Memory B cell (primary cell): ENCODE measurements at regions not wholly inside any gene's neighbourhood (a gene's known extent, or its start where the extent isn't known, plus 50 kb on each side); places are given as distances from the start of the nearest gene placed in this dataset.

ENCODE experiments used
- ATAC-seq: fragments of 150-1000 bp; cut with Tn5 transposase; 2 replicates; pipeline ENCODE4 v1.10.0; 2021; ENCODE audit warnings: low read depth, mild to moderate bottlenecking, moderate library complexity
- DNase-seq, 2 donors: peaks; one replicate each; pipeline ENCODE4 v3.0.0; 2022; ENCODE audit warnings: low spot score in 2 of 2
- H3K27ac Mint-ChIP-seq: one replicate; pipeline ENCODE4 v1.8.0; 2022; ENCODE audit warnings: mild to moderate bottlenecking, moderate library complexity, mixed read lengths
- H3K27me3 Mint-ChIP-seq: one replicate; pipeline ENCODE4 v1.8.0; 2022; ENCODE audit warnings: mixed read lengths
- H3K36me3 Mint-ChIP-seq: one replicate; pipeline ENCODE4 v1.8.0; 2022; ENCODE audit warnings: mild to moderate bottlenecking, mixed read lengths
- H3K4me1 Mint-ChIP-seq: one replicate; pipeline ENCODE4 v1.8.0; 2022; ENCODE audit warnings: mixed read lengths
- H3K4me3 Mint-ChIP-seq: one replicate; pipeline ENCODE4 v1.8.0; 2022; ENCODE audit warnings: mild to moderate bottlenecking, moderate library complexity, mixed read lengths
- H3K9me3 Mint-ChIP-seq: one replicate; pipeline ENCODE4 v1.8.0; 2022; ENCODE audit warnings: mixed read lengths

DNA sequence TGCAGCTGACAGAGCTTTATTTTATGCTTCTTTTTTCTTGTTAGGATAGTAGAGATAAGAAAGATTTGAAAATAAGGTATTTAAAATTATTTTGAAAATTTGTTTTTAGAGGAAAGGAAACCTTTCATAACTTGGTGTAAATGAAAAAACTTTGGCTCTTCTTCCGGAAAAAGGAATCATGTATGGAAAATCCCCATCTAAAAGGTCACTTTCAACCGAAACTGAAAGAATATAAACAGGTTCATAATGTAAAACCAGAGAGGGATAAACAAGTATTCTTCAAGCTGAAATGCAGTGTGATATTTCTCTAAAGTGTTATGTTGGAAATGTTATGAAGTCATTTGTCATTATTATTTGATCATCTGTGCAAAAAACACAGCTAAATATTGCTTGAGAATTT is 246.8 kb downstream of the NFKBIZ start:
- H3K27ac Mint-ChIP-seq: no peak overlapping the region
- ATAC-seq (no peak), DNase-seq (no peak)
- H3K9me3 Mint-ChIP-seq: no peaks in the 10 kb centered on the region
- H3K4me3 Mint-ChIP-seq: no peak overlapping the region
- peaks cover 8% of the 10 kb centered on the region for H3K4me1 Mint-ChIP-seq
- H3K36me3 Mint-ChIP-seq: no peaks in the 10 kb centered on the region
- H3K27me3 Mint-ChIP-seq: no peaks in the 10 kb centered on the region

- ATAC-seq (no peak), DNase-seq (no peak)
- no peak overlapping the region for H3K4me3 Mint-ChIP-seq
- H3K27ac Mint-ChIP-seq: no peak overlapping the region
- no peaks in the 10 kb centered on the region for H3K9me3 Mint-ChIP-seq
- H3K36me3 Mint-ChIP-seq: no peaks in the 10 kb centered on the region
- peaks cover 3% of the 10 kb centered on the region for H3K4me1 Mint-ChIP-seq
- no peaks in the 10 kb centered on the region for H3K27me3 Mint-ChIP-seq
Measured at GRCh38 chr3:102098130-102098885, 249.0 kb downstream of the NFKBIZ start.

DNA sequence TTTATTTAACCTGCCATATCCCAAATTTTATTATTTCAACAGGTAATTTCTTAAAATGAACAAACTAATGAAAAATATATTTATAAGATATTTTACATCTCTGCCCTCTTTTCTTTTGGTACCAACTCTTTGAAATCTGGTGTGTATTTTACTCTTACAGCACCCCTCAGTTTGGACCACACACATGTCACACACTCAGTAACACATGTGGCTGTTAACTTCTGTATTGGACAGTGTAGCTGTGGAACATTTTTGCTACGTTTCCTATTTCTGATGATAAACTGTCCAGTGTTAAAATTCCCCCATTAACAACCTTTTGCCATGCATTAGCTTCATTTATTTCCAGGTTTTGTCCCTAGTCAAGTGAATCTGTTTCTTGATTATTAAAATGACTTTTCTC is 250.6 kb downstream of the NFKBIZ start:
- Mint-ChIP-seq H3K27me3 (no peaks in the 10 kb centered on the region), H3K36me3 (no peaks in the 10 kb centered on the region), H3K4me1 (peaks cover 2% of the 10 kb centered on the region), H3K9me3 (no peaks in the 10 kb centered on the region), H3K4me3 (no peak overlapping the region), H3K27ac (no peak overlapping the region)
- ATAC-seq (no peak), DNase-seq (no peak)

DNA sequence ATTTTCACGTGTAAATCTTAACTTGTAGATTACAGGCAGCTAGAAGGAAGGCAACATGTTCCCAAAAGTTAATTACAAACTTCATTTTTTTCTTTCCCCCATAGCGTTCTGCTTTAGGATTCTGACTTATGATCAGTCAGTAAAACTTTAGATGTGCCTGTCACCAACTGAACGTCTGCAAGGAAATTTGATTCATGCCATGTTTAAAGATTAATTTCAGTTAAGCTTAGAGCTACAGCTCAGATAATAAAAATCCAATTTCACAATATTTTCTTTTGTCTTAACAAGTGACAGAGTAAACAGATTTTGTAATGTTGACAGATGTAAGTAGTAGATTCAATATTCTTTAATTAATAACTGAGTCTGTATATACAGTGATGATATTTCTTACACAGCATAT is 253.1 kb downstream of the NFKBIZ start:
- H3K4me3 Mint-ChIP-seq: no peak overlapping the region
- DNase-seq: no peak
- peaks cover 4% of the 10 kb centered on the region for H3K36me3 Mint-ChIP-seq
- ATAC-seq: no peak
- H3K4me1 Mint-ChIP-seq: peaks cover 3% of the 10 kb centered on the region
- H3K27me3 Mint-ChIP-seq: no peaks in the 10 kb centered on the region
- H3K27ac Mint-ChIP-seq: no peak overlapping the region
- peaks cover 5% of the 10 kb centered on the region for H3K9me3 Mint-ChIP-seq

GRCh38 chr3:102104033-102104432 is 254.7 kb downstream of the NFKBIZ start:
- DNase-seq (no peak), ATAC-seq (no peak)
- peaks cover 4% of the 10 kb centered on the region for H3K36me3 Mint-ChIP-seq
- H3K27me3 Mint-ChIP-seq: no peaks in the 10 kb centered on the region
- H3K4me1 Mint-ChIP-seq: peaks cover 3% of the 10 kb centered on the region
- peaks cover 8% of the 10 kb centered on the region for H3K9me3 Mint-ChIP-seq
- H3K27ac Mint-ChIP-seq: no peak overlapping the region
- no peak overlapping the region for H3K4me3 Mint-ChIP-seq

DNA sequence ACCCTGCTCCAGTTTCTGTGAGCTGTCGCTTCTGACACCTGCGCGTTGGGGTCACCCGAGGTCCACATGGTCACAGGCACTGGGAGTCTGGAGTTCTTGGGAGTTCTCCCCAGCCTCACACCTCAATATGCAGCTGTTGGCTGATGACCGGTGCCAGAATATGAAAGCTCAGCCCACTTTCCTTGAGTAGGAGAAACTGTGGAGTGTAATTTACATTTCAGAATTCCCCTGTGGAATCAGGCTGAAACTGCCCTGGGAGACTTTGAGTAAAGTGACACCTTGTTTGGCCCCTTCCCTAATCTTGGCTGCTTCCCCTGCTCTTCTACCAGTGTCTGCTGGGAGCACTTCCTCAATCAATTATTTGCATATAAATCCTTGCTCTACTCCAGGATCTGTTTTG is 255.9 kb downstream of the NFKBIZ start:
- H3K4me3 Mint-ChIP-seq: no peak overlapping the region
- no peaks in the 10 kb centered on the region for H3K27me3 Mint-ChIP-seq
- no peak for DNase-seq
- no peak for ATAC-seq
- no peak overlapping the region for H3K27ac Mint-ChIP-seq
- H3K36me3 Mint-ChIP-seq: peaks cover 4% of the 10 kb centered on the region
- H3K4me1 Mint-ChIP-seq: peaks cover 3% of the 10 kb centered on the region
- H3K9me3 Mint-ChIP-seq: peaks cover 8% of the 10 kb centered on the region

GRCh38 chr3:102106416-102107097 is 257.2 kb downstream of the NFKBIZ start:
- DNase-seq (no peak), ATAC-seq (no peak)

DNA sequence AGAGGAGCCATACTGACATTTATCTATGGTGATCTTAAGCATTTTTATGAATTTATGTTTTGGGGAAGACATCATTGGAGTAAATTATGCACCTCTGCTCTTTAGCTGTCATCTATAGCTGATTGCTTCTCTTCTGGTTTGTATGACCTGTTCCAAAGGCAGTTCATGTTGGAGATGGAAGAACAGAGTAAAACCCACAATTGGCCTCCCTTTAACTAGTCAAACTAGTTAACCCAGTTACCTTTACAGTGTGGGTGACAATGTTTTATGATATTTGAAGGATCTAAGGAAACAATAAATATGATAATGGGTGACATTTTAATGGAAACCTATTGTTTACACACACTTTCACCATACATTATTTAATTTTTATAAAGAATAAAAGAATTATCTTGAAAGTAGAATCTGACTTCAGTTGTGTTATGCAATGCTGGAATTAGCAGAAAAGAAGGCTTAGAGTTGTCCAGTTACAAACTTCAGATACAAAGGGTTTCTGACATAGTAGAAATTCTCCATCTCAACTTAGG is 263.5 kb downstream of the NFKBIZ start:
- Mint-ChIP-seq H3K36me3 (no peaks in the 10 kb centered on the region), H3K4me1 (peaks cover 4% of the 10 kb centered on the region), H3K4me3 (no peak overlapping the region), H3K9me3 (peaks cover 4% of the 10 kb centered on the region), H3K27me3 (no peaks in the 10 kb centered on the region), H3K27ac (no peak overlapping the region)
- DNase-seq: no peak
- ATAC-seq: no peak

More at GRCh38 chr3:102106416-102107097, 257.2 kb downstream of the NFKBIZ start:
- Mint-ChIP-seq H3K4me3 (no peak overlapping the region), H3K9me3 (peaks cover 8% of the 10 kb centered on the region), H3K27ac (no peak overlapping the region), H3K36me3 (peaks cover 4% of the 10 kb centered on the region), H3K4me1 (peaks cover 3% of the 10 kb centered on the region), H3K27me3 (no peaks in the 10 kb centered on the region)

DNA sequence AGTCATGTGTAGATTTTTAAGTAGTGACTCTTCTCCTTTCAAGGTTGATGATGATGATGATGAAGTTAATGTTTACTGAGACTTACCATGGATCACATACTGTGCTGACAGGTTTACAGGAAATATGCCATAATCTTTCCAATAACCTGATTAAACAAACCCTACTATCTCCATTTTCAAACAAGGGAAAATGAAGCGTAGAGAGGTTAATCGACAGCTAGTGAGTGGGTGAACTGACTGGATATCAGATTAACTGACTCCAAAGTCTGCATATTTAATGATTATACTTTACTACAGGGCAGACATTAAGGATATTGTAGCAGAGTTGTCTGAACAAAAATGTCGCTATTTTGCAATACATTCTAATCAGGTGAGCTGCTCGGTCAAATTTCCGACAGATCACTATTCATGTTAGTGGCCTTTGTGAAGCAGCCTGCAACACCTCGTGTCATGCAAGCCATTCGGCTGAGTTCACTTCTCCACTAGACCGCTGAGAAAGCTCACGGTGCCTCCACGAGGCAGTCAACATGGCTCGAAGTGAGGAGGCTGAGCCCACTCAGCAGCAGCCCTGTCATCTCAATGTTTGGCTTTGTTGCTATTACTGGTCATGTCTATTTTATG is 264.2 kb downstream of the NFKBIZ start:
- Mint-ChIP-seq H3K27ac (no peak overlapping the region), H3K36me3 (no peaks in the 10 kb centered on the region), H3K27me3 (no peaks in the 10 kb centered on the region), H3K4me3 (no peak overlapping the region), H3K9me3 (no peaks in the 10 kb centered on the region), H3K4me1 (peaks cover 4% of the 10 kb centered on the region)
- DNase-seq (no peak), ATAC-seq (no peak)

DNA sequence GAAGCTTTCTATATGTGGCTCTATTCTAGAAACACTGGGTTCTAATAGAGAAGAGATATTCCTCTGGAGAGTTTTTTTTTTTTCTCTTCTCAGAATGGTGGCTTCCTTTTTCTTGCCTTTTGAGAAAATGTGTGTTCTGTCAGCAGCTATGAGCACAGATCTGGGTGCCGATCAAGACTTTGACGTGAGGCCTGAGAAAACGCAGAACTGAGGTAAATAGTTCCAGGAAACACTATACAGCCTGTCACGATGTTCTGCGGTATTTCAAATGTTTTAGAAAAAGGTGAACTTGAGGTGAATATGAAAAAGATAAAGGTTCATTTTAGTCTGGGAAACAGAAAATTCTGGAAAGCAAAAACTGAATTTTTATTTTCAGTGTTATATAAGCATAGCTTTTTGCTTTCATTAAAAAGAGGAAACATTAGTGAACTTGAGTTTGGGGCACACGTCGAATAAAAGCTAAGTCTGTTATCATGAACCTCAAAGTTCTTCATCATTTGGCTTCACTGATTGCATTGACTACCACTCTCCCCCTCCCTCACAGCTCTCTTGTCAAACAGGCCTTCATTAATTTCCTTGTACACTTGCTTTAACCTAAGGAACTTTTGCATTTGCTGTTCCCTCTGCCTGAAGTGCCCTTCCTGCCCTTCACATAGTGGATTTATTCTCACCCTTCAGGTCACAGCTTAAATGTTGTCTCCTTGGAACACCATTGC is 265.1 kb downstream of the NFKBIZ start:
- Mint-ChIP-seq H3K9me3 (peaks cover 3% of the 10 kb centered on the region), H3K36me3 (no peaks in the 10 kb centered on the region), H3K27me3 (no peaks in the 10 kb centered on the region), H3K4me3 (no peak overlapping the region), H3K27ac (no peak overlapping the region), H3K4me1 (peaks cover 4% of the 10 kb centered on the region)
- DNase-seq (no peak), ATAC-seq (no peak)

GRCh38 chr3:102122527-102122926 is 273.2 kb downstream of the NFKBIZ start:
- Mint-ChIP-seq H3K27me3 (no peaks in the 10 kb centered on the region), H3K4me1 (no peaks in the 10 kb centered on the region), H3K36me3 (peaks cover 5% of the 10 kb centered on the region), H3K9me3 (peaks cover 17% of the 10 kb centered on the region), H3K4me3 (no peak overlapping the region), H3K27ac (no peak overlapping the region)
- ATAC-seq (no peak), DNase-seq (no peak)

GRCh38 chr3:102123590-102124190 is 274.4 kb downstream of the NFKBIZ start:
- DNase-seq (no peak), ATAC-seq (no peak)
- H3K27me3 Mint-ChIP-seq: no peaks in the 10 kb centered on the region
- peaks cover 17% of the 10 kb centered on the region for H3K9me3 Mint-ChIP-seq
- H3K4me3 Mint-ChIP-seq: no peak overlapping the region
- H3K27ac Mint-ChIP-seq: no peak overlapping the region
- H3K36me3 Mint-ChIP-seq: peaks cover 5% of the 10 kb centered on the region
- no peaks in the 10 kb centered on the region for H3K4me1 Mint-ChIP-seq

DNA sequence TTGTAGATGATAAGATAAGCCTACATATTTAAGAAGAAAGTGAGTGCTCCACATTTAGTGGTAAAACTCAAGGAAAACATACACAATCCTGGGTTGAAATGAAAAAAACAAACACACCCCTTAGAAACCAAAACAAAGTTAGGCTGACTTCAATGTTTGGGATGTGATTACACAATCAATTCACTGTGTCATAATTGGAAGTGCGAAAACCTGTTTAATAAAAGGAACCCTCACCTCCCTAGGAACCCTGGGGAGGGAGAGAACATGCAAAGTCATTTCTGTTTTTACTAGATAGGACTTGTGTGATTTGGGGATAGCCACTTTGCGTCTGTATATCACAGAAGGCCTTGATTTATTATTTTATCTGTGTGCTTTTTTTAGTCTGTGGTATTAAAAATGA is 275.0 kb downstream of the NFKBIZ start:
- Mint-ChIP-seq H3K27me3 (no peaks in the 10 kb centered on the region), H3K4me1 (no peaks in the 10 kb centered on the region), H3K9me3 (peaks cover 14% of the 10 kb centered on the region), H3K4me3 (no peak overlapping the region), H3K36me3 (peaks cover 5% of the 10 kb centered on the region), H3K27ac (no peak overlapping the region)
- DNase-seq (no peak), ATAC-seq (no peak)
